ENCODE measurements at regions not wholly inside any gene's neighbourhood (a gene's known extent, or its start where the extent isn't known, plus 50 kb on each side); places are given as distances from the start of the nearest gene placed in this dataset.

- TF ChIP-seq CTCF (IDR thresholded peaks at IDR 0.05) (no peak), POLR2A (IDR thresholded peaks at IDR 0.05) (no peak)
These were observed 922.0 kb downstream of the NLGN4X start for GRCh38 chrX:5306654-5307121.
